NCI-H510A treated with DMSO at 0.1 percent for 48 hours (cell line): ENCODE measurements at regions not wholly inside any gene's neighbourhood (a gene's known extent, or its start where the extent isn't known, plus 50 kb on each side); places are given as distances from the start of the nearest gene placed in this dataset.

Experiments used
- DNase-seq: peaks from one replicate; lab custom pipeline; 2025; lab: John Stamatoyannopoulos, UW

DNA sequence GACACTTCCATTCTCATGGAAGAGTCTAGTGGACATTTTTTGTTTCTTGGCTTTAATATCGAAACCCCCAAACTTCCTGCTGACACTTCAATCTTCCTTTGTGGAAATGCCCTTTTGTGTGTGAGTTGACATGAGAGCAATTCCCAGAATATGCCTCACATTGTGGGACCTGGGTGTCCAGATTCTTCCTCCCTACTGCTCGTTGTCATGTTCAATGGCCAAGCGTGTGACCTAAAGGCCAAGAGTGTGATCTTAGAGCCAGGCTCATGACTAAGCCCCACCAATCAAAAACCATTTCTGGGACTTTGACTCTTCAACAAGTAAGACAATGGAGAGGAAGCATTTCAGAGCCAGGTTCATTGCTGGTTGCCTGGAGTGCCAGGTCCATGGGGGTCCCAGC lies 52.5 kb upstream of the BMPER start:
- no peak for DNase-seq

DNA sequence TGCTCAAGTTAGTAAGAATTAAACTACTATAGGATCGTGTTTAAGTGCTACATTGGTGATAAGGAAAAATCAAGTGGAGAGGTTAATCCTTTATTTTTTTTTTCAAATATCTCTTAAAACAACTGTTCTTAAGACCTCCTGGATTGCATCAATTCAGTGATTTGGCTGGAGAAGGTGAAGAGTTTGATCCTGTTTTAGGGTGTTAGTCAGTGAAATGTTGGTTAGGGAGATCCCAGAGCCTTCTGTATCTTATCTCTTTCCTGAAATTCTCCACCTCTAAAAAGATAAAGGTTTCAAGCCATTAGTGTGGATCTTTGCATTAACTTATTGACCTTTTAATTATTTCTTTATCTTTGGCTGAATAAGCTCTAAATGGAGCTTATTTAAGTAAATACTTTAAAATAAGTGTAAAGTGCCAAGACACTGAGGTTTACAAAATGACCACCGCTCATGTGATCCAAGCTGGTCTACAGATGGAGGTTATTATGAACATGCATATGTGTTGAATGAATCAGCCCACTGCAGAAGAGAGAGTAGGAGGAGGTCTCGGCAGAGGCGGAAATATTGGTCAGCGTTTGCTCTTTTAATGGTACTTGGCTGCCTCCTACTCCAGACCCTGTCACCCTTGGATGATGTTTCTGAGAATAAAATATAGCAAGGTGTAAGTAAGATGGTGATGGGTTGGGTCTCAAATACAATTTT lies 51.8 kb upstream of the BMPER start:
- no peak for DNase-seq

DNA sequence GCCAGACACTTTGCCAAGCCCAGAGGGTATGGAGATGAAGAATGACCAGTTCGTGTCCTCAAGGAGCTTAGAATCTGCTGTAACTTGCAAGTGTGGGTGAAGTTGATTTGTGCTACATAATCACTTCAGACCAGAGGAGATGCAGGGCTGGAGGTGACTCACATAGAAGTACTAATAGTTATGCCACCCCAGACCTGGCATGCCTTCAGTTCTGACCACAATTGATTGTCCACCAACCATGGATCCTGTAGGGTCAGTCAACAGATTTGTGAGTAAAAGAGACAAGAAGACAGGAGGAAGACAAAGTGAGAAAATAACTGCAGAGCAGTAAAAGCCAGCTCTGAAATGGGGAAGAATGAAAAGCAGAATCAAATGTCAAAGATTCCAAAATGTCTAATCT lies 51.2 kb upstream of the BMPER start:
- no peak for DNase-seq

DNA sequence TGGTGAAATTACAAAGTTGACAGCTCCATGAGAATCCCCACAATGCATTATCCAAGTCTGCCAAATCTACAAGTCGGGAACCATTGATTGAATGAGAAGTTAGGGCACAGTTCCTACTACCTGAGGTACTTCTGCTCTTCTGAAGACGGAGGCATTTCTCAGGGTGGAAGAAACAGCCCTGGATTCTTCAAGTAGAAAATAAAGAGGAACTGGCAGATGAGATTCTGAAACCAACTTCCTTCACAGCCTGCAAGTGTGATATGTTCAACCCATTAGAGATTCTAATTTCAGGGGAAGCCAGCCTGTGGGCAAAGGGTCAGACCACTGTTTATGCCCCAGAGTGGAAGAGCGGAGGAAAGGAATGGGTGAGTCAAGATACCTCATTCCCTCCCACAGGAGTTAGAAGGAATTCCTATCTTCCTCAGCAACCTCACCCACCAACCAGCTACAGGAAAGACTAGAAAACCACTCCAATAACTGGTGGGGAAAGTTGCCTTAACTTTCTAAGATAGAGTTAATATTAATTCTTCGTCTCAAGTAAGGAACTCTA lies 50.5 kb upstream of the BMPER start:
- no peak for DNase-seq
